CD4-positive, alpha-beta T cell treated with Interleukin-6 at 100 ng/mL for 8 hours (primary cell): ENCODE measurements at regions not wholly inside any gene's neighbourhood (a gene's known extent, or its start where the extent isn't known, plus 50 kb on each side); places are given as distances from the start of the nearest gene placed in this dataset.

Source experiments
- DNase-seq: peaks from one replicate; pipeline ENCODE4 v3.0.0-alpha.2; 2020; ENCODE audit warnings: mixed read lengths, low spot score

DNA sequence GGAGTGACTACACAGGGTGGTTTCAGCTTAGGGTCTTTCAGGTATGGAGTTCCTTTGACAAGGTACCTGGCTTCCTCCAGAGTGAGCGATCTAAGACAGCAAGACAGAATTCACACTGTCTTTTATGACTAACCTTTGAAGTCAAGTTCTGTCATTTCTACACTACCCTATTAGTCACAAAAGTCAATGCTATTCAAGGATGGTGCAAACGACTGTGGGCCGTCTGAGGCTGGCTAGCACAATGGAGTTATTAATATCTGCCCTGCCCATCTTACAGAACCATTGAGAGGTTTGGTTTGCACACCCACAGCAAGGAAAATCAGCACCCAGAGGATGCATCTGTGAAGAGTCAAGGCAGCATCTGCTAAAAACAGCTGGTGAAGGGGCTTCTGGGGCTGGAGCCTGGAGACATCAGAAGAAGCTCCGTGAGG is 62.9 kb upstream of the XCR1 start:
- no peak for DNase-seq

DNA sequence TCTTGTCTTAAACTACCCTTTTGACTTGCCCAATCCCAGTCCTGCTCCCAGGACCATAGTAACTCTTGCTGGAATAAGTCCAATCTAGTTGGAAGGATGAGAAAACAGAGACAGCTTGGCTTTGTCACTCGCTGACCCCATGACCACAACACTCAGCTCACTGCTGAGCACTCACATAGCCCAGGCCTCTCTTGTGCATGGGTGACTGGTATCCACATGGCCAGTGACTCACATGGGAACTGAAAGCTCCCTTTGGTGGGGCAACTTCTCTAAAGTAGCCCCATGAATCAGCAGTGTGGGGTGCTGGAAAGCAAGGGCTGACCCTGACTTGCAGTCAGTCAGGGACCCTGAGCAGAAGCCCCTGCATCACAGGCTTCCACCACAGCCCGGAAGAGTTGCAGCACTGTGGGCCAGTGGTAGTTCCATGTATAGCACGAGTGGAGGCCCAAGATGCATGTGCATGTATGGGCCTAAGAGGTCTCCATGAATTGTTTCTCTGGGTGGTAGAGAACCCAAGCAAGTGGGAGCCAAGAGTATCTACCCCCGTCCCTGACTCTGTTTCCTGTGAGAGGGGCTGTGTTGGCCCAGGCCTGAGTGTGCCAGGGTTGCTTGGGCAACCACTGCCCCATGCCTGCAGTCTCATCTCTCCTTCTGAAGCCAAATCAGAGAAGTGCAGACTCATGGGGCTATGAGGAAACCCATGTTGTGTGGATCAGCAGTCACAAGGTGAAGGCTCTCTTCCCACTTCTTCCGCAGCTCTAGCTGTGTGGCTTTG is 62.1 kb upstream of the XCR1 start:
- no peak for DNase-seq

DNA sequence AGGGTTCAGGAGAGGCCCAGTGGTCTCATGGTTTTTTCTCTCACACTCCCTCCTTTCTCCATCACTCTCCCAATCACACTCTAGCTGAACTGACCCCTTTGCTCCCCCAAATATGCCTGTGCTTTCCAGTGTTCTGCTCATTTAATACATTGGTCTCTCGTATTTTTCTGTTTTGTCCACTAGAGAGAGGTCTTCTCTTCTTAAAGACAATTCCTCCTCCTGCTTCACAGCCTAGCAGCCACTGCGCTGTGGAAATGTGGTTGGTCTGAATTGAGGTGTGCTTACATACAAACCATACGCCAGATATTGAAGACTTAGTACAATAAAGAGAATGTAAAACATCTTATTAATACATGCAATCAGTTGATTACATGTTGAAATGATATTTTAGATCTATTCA is 60.6 kb upstream of the XCR1 start:
- DNase-seq, result no peak

DNA sequence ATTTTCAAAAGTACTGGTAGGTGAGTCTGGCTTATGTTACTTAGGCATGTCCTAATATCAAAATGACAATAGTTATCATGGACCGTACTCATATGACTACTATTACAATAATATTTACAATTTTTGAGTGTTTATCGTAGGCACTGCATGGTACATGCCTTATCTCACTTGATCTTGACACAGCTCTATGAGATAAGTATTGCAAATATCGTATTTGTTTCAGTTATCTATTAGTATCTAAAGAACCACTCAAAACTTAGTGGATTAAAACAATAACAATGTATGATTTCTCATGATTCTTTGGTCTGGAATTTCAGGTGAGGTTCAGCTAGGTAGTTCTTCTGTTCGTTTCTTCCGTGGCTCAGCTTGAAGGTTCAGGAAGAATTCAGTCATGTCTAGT is 59.7 kb upstream of the XCR1 start:
- DNase-seq, result no peak

DNA sequence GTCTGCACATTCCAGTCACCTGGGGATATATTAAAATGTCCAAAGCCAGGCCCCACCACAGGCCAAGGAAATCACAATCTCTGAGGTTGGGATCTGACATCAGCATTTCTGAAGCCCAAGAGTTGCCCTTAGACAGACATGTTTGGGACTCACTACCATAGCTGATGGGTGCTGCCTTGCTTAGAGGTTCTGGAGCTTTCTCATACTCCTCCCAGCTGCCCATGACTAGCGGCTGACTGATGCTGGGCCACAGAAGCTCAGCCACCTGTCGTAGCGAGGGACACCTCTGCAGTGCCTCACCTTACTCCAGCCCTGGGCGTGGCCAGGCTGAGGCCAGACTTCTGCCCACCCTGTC is 58.8 kb upstream of the XCR1 start:
- DNase-seq, result no peak

DNA sequence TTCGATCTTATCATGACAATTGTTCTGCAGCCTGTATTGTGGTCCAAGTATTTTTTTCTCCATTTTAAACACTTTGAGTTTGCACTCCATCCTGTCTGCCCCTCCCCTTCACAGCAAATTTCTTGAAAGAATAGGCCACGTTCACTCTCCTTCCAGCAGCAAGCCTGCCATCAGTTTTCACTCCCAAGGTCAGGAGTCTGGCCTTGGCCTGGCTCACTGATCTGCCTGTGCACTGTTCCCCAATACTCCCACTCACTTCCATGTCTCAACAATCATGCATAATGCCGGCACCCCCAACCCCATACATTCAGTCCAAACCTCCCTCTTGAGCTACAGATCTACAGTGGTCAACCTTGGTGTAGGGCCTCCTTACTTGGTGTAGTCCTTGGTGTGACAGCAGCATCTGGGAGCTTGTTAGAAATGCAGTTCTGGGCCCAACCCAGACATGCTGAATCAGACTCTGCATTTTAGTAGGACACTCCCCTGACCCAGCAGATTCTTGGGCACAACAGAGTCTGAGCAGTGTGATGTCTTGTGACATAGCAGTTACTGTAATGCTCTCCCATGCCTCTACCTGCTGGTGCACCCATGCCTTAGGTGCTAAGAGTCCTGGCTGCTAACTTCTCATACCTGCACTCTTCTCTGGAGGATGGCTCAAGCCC is 58.3 kb upstream of the XCR1 start:
- no peak for DNase-seq

DNA sequence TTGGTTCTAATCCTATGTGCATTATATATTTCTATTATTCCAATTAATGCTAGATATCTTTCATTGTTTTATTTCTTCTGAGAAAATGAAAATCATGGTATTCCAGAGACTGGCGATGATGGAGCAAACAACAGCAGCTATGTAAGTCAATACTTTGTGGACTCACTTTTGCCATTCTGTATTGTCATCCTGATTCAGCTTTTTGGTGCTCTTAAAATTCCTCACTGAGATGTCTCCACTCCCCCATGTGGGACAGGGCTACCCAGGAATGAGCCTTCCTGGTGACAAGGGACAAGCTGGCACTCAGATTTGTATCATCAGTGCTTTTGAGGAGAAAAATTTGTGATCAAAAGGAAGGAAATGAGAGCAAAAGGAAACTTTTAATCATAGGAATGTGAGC is 56.7 kb upstream of the XCR1 start:
- no peak for DNase-seq

DNA sequence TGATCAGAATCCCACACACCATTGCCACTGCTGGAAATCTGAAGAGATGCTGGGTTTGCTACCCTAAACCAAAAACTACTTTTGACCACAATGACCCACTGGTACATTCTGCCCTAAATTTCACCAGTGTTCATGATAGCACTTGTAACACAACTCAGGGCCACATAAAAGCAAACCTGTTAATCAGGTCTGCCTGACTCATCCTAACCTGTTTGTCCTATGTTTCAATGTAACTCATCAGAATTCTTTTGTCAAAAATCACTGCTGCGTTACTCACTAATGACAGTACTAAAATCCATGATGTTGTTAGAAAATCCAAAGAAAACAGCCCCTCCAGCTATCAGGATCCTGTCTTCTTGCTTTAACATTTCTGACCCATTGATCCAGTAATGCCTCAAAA is 55.6 kb upstream of the XCR1 start:
- no peak for DNase-seq

DNA sequence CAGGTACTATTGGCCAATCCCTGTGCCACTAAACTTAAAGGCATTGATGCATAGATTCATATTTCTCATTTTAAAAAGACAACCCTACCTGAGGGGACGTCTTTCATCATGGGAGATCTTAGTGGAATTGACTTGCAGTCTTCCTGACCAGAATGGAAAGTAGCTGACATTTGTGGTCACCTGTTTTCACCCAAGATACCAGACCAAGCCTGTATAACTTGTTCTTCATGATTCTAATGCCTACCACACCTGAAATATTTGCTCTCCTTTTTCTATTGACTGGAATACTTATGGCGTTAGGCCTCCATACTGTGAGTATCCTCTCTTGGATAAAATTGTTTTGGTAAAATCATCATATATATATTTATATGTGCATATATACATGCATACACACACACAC is 54.7 kb upstream of the XCR1 start:
- no peak for DNase-seq

DNA sequence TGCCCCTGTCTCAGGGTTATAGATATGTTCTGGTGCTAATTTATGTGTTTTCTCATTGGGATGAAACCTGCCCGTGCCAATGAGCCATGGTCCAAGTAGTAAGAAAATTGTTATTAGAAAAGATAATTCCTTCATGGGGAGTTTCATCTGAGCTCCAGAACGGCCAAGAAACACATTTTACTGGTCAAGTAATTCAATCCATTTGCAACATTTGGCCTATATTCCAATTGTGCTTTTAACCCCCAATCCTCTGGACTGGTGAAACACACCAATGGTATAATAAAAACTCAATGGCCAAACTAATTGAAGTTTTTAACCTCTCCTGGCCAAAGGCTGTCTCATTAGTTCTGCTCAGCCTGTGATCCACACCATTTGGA is 53.7 kb upstream of the XCR1 start:
- DNase-seq, result no peak

DNA sequence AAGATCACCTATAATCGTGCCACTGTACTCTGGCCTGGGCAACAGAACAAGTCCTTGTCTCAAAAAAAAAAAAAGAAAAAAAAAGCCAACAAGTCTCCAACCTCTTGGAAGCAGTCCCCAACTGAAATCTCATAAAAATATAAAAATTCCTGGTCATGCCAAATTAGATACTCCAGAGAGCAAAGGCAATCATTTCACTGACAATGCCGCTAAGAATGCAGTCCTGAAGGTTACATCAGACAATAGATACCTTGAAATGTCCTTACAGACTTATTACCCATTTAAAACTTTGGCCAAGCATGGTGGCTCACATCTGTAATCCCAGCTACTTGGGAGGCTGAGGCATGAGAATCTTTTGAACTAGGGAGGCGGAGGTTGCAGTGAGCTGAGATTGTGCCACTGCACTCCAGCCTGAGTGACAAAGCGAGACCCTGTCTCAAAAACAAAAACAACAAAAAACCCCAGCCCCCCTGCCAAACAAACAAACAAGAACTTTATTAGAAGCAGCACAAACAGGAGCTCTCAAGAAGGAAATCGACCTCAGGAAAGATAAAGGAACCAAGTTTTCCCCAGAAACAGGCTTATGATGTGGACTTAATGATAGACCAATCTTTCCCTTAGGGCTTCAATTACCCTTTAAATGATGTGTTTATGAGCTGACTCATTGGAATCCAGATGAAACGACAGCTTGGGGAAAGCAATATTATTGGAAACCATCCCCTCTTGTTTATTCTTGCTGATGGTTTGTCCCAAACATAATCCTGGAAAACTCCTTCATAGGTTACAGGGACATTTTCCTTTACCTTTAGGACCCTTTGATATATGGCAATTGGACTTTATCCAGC is 53.1 kb upstream of the XCR1 start:
- DNase-seq, result no peak

DNA sequence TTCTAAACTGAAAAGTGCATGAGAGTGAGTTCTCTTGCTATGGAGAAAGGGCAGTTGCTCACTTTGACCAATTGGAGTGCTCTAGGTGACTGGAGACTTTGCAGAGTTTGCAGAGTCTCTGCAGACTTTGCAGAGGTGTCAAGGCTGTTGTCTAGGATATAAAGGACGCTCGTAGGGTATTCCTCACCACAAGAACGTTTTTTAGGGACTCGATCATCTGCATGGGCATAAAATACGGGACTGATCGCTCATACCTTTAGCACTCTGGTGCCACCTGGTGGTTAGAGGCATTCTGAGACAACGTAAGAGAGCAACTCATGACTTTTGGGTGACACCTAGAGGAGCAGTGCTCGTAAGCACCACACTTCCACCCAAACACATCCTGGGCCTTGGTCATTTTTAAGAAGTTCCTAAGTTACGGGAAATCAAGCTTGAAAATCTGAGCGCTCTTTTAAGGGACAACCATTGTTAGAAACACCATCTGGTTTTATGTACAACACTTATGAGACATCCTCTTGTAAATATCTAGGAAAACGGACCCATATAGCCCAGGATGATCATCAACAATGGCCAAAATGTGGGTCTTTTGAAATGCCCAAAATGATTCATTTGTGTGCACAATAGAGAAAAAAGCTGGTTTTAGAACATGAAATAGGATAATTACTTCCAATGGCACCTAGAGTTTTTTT is 51.6 kb upstream of the XCR1 start:
- peak; percentile 89 for DNase-seq
